Nephron (organoid): ENCODE measurements at regions not wholly inside any gene's neighbourhood (a gene's known extent, or its start where the extent isn't known, plus 50 kb on each side); places are given as distances from the start of the nearest gene placed in this dataset.
A peak's percentile ranks its signal among the peaks of the same experiment; 100 is the strongest.

Source experiments
- H3K27ac Mint-ChIP-seq, 3 experiments: 2 replicates each; pipeline ENCODE4 v1.8.0; 2020; ENCODE audit warnings: mixed read lengths in 3 of 3, mild to moderate bottlenecking in 2 of 3, moderate library complexity in 1 of 3
- H3K27me3 Mint-ChIP-seq: 2 replicates; pipeline ENCODE4 v1.8.0; 2021; ENCODE audit warnings: low read depth, mild to moderate bottlenecking, moderate library complexity, mixed read lengths
- H3K36me3 Mint-ChIP-seq: 2 replicates; pipeline ENCODE4 v1.8.0; 2020; ENCODE audit warnings: low read depth, mixed read lengths
- H3K4me1 Mint-ChIP-seq: 2 replicates; pipeline ENCODE4 v1.8.0; 2020; ENCODE audit warnings: mixed read lengths
- H3K4me3 Mint-ChIP-seq, 3 experiments: 2 replicates each; pipeline ENCODE4 v1.8.0; 2020; ENCODE audit warnings: mild to moderate bottlenecking in 3 of 3, mixed read lengths in 3 of 3, moderate library complexity in 2 of 3
- H3K9me3 Mint-ChIP-seq: 2 replicates; pipeline ENCODE4 v1.8.0; 2020; ENCODE audit warnings: mixed read lengths
- CTCF ChIP-seq, 3 experiments: fragments of 200-600 bp; sonication (generic); IDR thresholded peaks; one replicate each; pipeline ENCODE4 v1.5.0; 2021; ENCODE audit warnings: antibody characterized with exemption in 3 of 3; ENCODE audit not compliant: unreplicated experiment in 3 of 3

GRCh38 chr10:61356354-61356753 lies 96.8 kb downstream of the TMEM26 start:
- no peak overlapping the region for H3K4me3 Mint-ChIP-seq
- H3K27me3 Mint-ChIP-seq, result no peaks in the 10 kb centered on the region
- TF ChIP-seq CTCF (IDR thresholded peaks at IDR 0.05; ENCODE audit: unreplicated experiment in 3 of 3), result no peak
- H3K9me3 Mint-ChIP-seq, result peaks cover 12% of the 10 kb centered on the region
- H3K36me3 Mint-ChIP-seq, result no peaks in the 10 kb centered on the region
- H3K27ac Mint-ChIP-seq, result no peak overlapping the region
- peaks cover 13% of the 10 kb centered on the region for H3K4me1 Mint-ChIP-seq

GRCh38 chr10:61355211-61355610 lies 98.0 kb downstream of the TMEM26 start:
- Mint-ChIP-seq H3K36me3 (no peaks in the 10 kb centered on the region), H3K27me3 (no peaks in the 10 kb centered on the region), H3K4me3 (no peak overlapping the region), H3K9me3 (peaks cover 5% of the 10 kb centered on the region), H3K27ac (peak overlapping the region in 1 of 3 experiments; percentile 31), H3K4me1 (peaks cover 17% of the 10 kb centered on the region)
- no peak for TF ChIP-seq CTCF (IDR thresholded peaks at IDR 0.05; ENCODE audit: unreplicated experiment in 3 of 3)

- peaks cover 4% of the 10 kb centered on the region for H3K9me3 Mint-ChIP-seq
- H3K4me1 Mint-ChIP-seq, result peaks cover 24% of the 10 kb centered on the region
- H3K36me3 Mint-ChIP-seq, result no peaks in the 10 kb centered on the region
- no peak overlapping the region for H3K4me3 Mint-ChIP-seq
- peak overlapping the region in 2 of 3 experiments; percentile 2 to 31 for H3K27ac Mint-ChIP-seq
- TF ChIP-seq CTCF (IDR thresholded peaks at IDR 0.05; ENCODE audit: unreplicated experiment in 3 of 3), result no peak
- H3K27me3 Mint-ChIP-seq, result no peaks in the 10 kb centered on the region
Measured at GRCh38 chr10:61354401-61354975, 98.7 kb downstream of the TMEM26 start.

- H3K36me3 Mint-ChIP-seq, result no peaks in the 10 kb centered on the region
- no peaks in the 10 kb centered on the region for H3K9me3 Mint-ChIP-seq
- peaks cover 48% of the 10 kb centered on the region for H3K4me1 Mint-ChIP-seq
- peak overlapping the region; percentile 4 to 48 (median 26) for H3K27ac Mint-ChIP-seq
- no peaks in the 10 kb centered on the region for H3K27me3 Mint-ChIP-seq
- H3K4me3 Mint-ChIP-seq, result no peak overlapping the region
- TF ChIP-seq CTCF (IDR thresholded peaks at IDR 0.05; ENCODE audit: unreplicated experiment in 3 of 3), result no peak
Measured at GRCh38 chr10:61350794-61351193, 102.4 kb downstream of the TMEM26 start.

GRCh38 chr10:61350068-61350467 lies 103.1 kb downstream of the TMEM26 start:
- Mint-ChIP-seq H3K9me3 (no peaks in the 10 kb centered on the region), H3K36me3 (no peaks in the 10 kb centered on the region), H3K4me1 (peaks cover 47% of the 10 kb centered on the region), H3K27ac (no peak overlapping the region), H3K4me3 (no peak overlapping the region), H3K27me3 (no peaks in the 10 kb centered on the region)
- TF ChIP-seq CTCF (IDR thresholded peaks at IDR 0.05; ENCODE audit: unreplicated experiment in 3 of 3), result no peak

GRCh38 chr10:61346796-61347413 lies 106.3 kb downstream of the TMEM26 start:
- Mint-ChIP-seq H3K9me3 (no peaks in the 10 kb centered on the region), H3K36me3 (no peaks in the 10 kb centered on the region), H3K27ac (peak overlapping the region; percentile 68 to 89 (median 69)), H3K4me3 (peak overlapping the region in 1 of 3 experiments; percentile 39), H3K4me1 (peaks cover 40% of the 10 kb centered on the region), H3K27me3 (no peaks in the 10 kb centered on the region)
- TF ChIP-seq CTCF (IDR thresholded peaks at IDR 0.05; ENCODE audit: unreplicated experiment in 3 of 3), result no peak
